GM08714 (cell line): ENCODE measurements at regions not wholly inside any gene's neighbourhood (a gene's known extent, or its start where the extent isn't known, plus 50 kb on each side); places are given as distances from the start of the nearest gene placed in this dataset.
"Not testable (repeated sequence)": the region's sequence is repeated elsewhere in the genome, so short reads cannot be mapped to it uniquely, and the experiment has no call there.

Experiments used
- H3K4me3 ChIP-seq: fragments of 200-500 bp; sonication (Bioruptor generic); 2 replicates; pipeline ENCODE4 v1.5.1; 2014; ENCODE audit warnings: mild to moderate bottlenecking, low read length, inconsistent platforms
- ZNF274 ChIP-seq: IDR thresholded peaks from 2 replicates; pipeline ENCODE4 v1.6.1; 2012; ENCODE audit warnings: mild to moderate bottlenecking, low read depth, low read length

GRCh38 chr11:19419808-19420207 is 179.1 kb upstream of the E2F8 start:
- no peak for TF ChIP-seq ZNF274
- H3K4me3 ChIP-seq: no peak overlapping the region

GRCh38 chr11:19419021-19419750 is 178.4 kb upstream of the E2F8 start:
- no peak for TF ChIP-seq ZNF274
- H3K4me3 ChIP-seq: no peak overlapping the region

- TF ChIP-seq ZNF274: no peak
- H3K4me3 ChIP-seq: no peak overlapping the region
Observed at GRCh38 chr11:19418221-19418620, 177.5 kb upstream of the E2F8 start.

GRCh38 chr11:19412070-19412469 is 171.3 kb upstream of the E2F8 start:
- H3K4me3 ChIP-seq: not testable (repeated sequence)

- no peak for TF ChIP-seq ZNF274
- H3K4me3 ChIP-seq: no peak overlapping the region
Observed at GRCh38 chr11:19410032-19410431, 169.3 kb upstream of the E2F8 start.

- H3K4me3 ChIP-seq: no peak overlapping the region
- TF ChIP-seq ZNF274: no peak
Observed at GRCh38 chr11:19409307-19409706, 168.6 kb upstream of the E2F8 start.

- no peak for TF ChIP-seq ZNF274
- no peak overlapping the region for H3K4me3 ChIP-seq
Observed at GRCh38 chr11:19407677-19408270, 167.0 kb upstream of the E2F8 start.

- no peak for TF ChIP-seq ZNF274
- H3K4me3 ChIP-seq: no peak overlapping the region
Observed at GRCh38 chr11:19405966-19406365, 165.2 kb upstream of the E2F8 start.

GRCh38 chr11:19404787-19405186 is 164.0 kb upstream of the E2F8 start:
- TF ChIP-seq ZNF274: no peak
- no peak overlapping the region for H3K4me3 ChIP-seq

GRCh38 chr11:19403196-19403895 is 162.6 kb upstream of the E2F8 start:
- no peak overlapping the region for H3K4me3 ChIP-seq
- no peak for TF ChIP-seq ZNF274

GRCh38 chr11:19400296-19400695 is 159.6 kb upstream of the E2F8 start:
- TF ChIP-seq ZNF274: no peak
- no peak overlapping the region for H3K4me3 ChIP-seq

GRCh38 chr11:19398772-19399527 is 158.2 kb upstream of the E2F8 start:
- H3K4me3 ChIP-seq: no peak overlapping the region
- TF ChIP-seq ZNF274: no peak

- H3K4me3 ChIP-seq: no peak overlapping the region
- TF ChIP-seq ZNF274: no peak
Observed at GRCh38 chr11:19398273-19398672, 157.5 kb upstream of the E2F8 start.

- no peak for TF ChIP-seq ZNF274
- H3K4me3 ChIP-seq: no peak overlapping the region
Observed at GRCh38 chr11:19395050-19395449, 154.3 kb upstream of the E2F8 start.
